ENCODE measurements at regions not wholly inside any gene's neighbourhood (a gene's known extent, or its start where the extent isn't known, plus 50 kb on each side); places are given as distances from the start of the nearest gene placed in this dataset.

DNA sequence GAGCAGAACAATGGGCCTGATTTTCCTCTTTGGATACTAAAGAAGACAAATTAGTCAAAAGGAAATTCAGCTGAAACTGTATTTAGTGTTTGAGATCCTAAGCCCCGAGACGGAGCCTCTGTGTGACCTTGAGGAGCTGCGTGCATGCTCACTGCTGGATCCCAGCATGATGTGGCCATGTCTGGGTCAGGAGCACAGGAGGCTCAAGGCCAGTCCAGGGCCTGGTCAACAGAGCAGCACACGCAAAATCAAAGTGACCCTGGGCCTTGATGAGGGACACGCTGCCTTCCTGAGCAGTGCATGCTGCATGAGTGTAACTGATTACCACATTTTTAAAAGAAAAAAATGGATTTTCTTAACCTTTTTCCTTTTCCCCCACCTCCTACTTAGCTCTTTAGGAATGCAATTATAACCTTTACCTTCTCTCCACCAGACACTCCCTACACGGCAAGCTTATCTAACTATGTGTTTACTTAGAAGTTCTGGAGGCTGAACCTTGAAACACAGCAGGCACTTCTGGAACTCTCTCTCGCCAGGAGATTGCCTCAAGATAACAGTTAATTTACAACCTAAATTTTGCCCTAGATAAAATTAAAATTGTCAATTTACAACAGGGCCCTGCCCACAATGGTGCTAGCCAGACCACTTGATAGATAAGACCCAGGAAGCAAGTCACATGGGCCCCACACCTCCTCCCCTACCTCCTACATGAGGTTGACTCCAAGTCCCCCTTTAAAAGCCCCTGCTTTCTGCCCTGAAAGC, 144.6 kb downstream of the LRIG2 start:
- no peak for TF ChIP-seq EZH2 (IDR thresholded peaks at IDR 0.05; ENCODE audit: low read length, missing control alignments)
- TF ChIP-seq, protein P1, sequence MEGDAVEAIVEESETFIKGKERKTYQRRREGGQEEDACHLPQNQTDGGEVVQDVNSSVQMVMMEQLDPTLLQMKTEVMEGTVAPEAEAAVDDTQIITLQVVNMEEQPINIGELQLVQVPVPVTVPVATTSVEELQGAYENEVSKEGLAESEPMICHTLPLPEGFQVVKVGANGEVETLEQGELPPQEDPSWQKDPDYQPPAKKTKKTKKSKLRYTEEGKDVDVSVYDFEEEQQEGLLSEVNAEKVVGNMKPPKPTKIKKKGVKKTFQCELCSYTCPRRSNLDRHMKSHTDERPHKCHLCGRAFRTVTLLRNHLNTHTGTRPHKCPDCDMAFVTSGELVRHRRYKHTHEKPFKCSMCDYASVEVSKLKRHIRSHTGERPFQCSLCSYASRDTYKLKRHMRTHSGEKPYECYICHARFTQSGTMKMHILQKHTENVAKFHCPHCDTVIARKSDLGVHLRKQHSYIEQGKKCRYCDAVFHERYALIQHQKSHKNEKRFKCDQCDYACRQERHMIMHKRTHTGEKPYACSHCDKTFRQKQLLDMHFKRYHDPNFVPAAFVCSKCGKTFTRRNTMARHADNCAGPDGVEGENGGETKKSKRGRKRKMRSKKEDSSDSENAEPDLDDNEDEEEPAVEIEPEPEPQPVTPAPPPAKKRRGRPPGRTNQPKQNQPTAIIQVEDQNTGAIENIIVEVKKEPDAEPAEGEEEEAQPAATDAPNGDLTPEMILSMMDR (conservative IDR thresholded peaks at IDR 0.05 in 1 of 2, IDR thresholded peaks at IDR 0.05 in 1 of 2; ENCODE audit: low read depth in 1 of 2, low read length in 2 of 2) = no peak
